CD14-positive monocyte (primary cell): ENCODE measurements at regions not wholly inside any gene's neighbourhood (a gene's known extent, or its start where the extent isn't known, plus 50 kb on each side); places are given as distances from the start of the nearest gene placed in this dataset.

Experiments
- DNase-seq, 3 donors: peaks; one replicate each; pipeline ENCODE4 v3.0.0-alpha.2; 2011 to 2022
- H2AFZ ChIP-seq: 2 replicates; pipeline ENCODE4 v1.6.0; 2012; ENCODE audit warnings: mild to moderate bottlenecking, low read depth, low read length, inconsistent platforms; ENCODE audit not compliant: insufficient read depth, poor library complexity, severe bottlenecking
- H3K27ac ChIP-seq, 2 donors: 1 replicate in 1 of 2; 2 replicates in 1 of 2; pipeline ENCODE4 v1.5.1; 2012 to 2013; ENCODE audit warnings: low read length in 2 of 2, control low read depth in 1 of 2, inconsistent platforms in 1 of 2, low read depth in 1 of 2, mild to moderate bottlenecking in 1 of 2
- H3K27me3 ChIP-seq, 2 donors: one replicate each; pipeline versions ENCODE4 v1.6.0 to v1.6.1; 2011 to 2013; ENCODE audit warnings: low read length in 2 of 2; ENCODE audit not compliant: control insufficient read depth in 2 of 2, insufficient read depth in 2 of 2
- H3K36me3 ChIP-seq, 2 donors: replicated peaks in 1 of 2; 1 replicate in 1 of 2; 2 replicates in 1 of 2; pipeline versions ENCODE4 v1.5.1 to v1.6.1; 2012 to 2013; ENCODE audit warnings: low read length in 2 of 2, control low read depth in 1 of 2, inconsistent platforms in 1 of 2, mild to moderate bottlenecking in 1 of 2; ENCODE audit not compliant: insufficient read depth in 2 of 2, control insufficient read depth in 1 of 2
- H3K4me1 ChIP-seq, 2 donors: 1 replicate in 1 of 2; 2 replicates in 1 of 2; pipeline versions ENCODE4 v1.5.1 to v1.6.1; 2012 to 2013; ENCODE audit warnings: low read length in 2 of 2, control low read depth in 1 of 2, inconsistent platforms in 1 of 2, mild to moderate bottlenecking in 1 of 2, moderate library complexity in 1 of 2; ENCODE audit not compliant: insufficient read depth in 2 of 2, control insufficient read depth in 1 of 2
- H3K4me2 ChIP-seq: replicated peaks from 2 replicates; pipeline ENCODE3; 2012; ENCODE audit warnings: low read length, moderate library complexity, mild to moderate bottlenecking; ENCODE audit not compliant: poor library complexity, severe bottlenecking; ENCODE audit errors: extremely low read depth
- H3K4me3 ChIP-seq, 3 experiments: fragments of 200-600 bp in 1 of 3; sonication (generic) in 1 of 3; replicated peaks in 1 of 3; 1 replicate in 2 of 3; 2 replicates in 1 of 3; pipeline ENCODE4 v1.5.1; 2011 to 2013; ENCODE audit warnings: low read length in 3 of 3, mild to moderate bottlenecking in 3 of 3, control low read depth in 2 of 3, low read depth in 2 of 3, inconsistent platforms in 1 of 3, moderate library complexity in 1 of 3
- H3K79me2 ChIP-seq: 2 replicates; pipeline ENCODE4 v1.6.0; 2012; ENCODE audit warnings: mild to moderate bottlenecking, control low read depth, inconsistent platforms, low read length, moderate library complexity; ENCODE audit not compliant: insufficient read depth
- H3K9ac ChIP-seq: 2 replicates; pipeline ENCODE4 v1.6.0; 2017; ENCODE audit warnings: low read length, mild to moderate bottlenecking; ENCODE audit not compliant: insufficient read depth, poor library complexity, severe bottlenecking
- H3K9me3 ChIP-seq, 2 donors: replicated peaks in 1 of 2; 1 replicate in 1 of 2; 2 replicates in 1 of 2; pipeline versions ENCODE4 v1.5.1 to v1.6.1; 2012 to 2013; ENCODE audit warnings: low read length in 2 of 2, control low read depth in 1 of 2; ENCODE audit not compliant: control insufficient read depth in 1 of 2, insufficient read depth in 1 of 2
- H4K20me1 ChIP-seq: 2 replicates; pipeline ENCODE4 v1.6.0; 2012; ENCODE audit warnings: mild to moderate bottlenecking, low read length, control low read depth, moderate library complexity; ENCODE audit not compliant: insufficient read depth
- H3K27ac Mint-ChIP-seq, 7 donors: one replicate each; pipeline ENCODE4 v1.8.0; 2020; ENCODE audit warnings: mild to moderate bottlenecking in 7 of 7, mixed read lengths in 7 of 7, moderate library complexity in 6 of 7, inconsistent platforms in 2 of 7
- H3K27me3 Mint-ChIP-seq, 3 donors: one replicate each; pipeline ENCODE4 v1.8.0; 2021 to 2022; ENCODE audit warnings: low read depth in 3 of 3, mild to moderate bottlenecking in 3 of 3, mixed read lengths in 3 of 3, moderate library complexity in 3 of 3, inconsistent platforms in 1 of 3
- H3K36me3 Mint-ChIP-seq, 2 donors: one replicate each; pipeline ENCODE4 v1.8.0; 2020; ENCODE audit warnings: mixed read lengths in 2 of 2, inconsistent platforms in 1 of 2, mild to moderate bottlenecking in 1 of 2
- H3K4me1 Mint-ChIP-seq: one replicate; pipeline ENCODE4 v1.8.0; 2020; ENCODE audit warnings: mild to moderate bottlenecking, mixed read lengths
- H3K4me3 Mint-ChIP-seq, 2 donors: one replicate each; pipeline ENCODE4 v1.8.0; 2020; ENCODE audit warnings: mild to moderate bottlenecking in 2 of 2, mixed read lengths in 2 of 2, moderate library complexity in 1 of 2
- H3K9me3 Mint-ChIP-seq, 7 donors: one replicate each; pipeline ENCODE4 v1.8.0; 2020 to 2022; ENCODE audit warnings: mixed read lengths in 7 of 7, mild to moderate bottlenecking in 6 of 7, moderate library complexity in 6 of 7, inconsistent platforms in 2 of 7
- CTCF ChIP-seq: fragments of 200-600 bp; IDR thresholded peaks from one replicate; pipeline ENCODE4 v1.8.0; 2022; ENCODE audit warnings: antibody characterized with exemption, mild to moderate bottlenecking
- WGBS: methylation state at CpG from one replicate; pipeline ENCODE4 v1.1.5; 2013; ENCODE audit warnings: missing lambda C conversion rate; ENCODE audit not compliant: insufficient coverage; 5-methylcytosine and 5-hydroxymethylcytosine counted together
- intact Hi-C, 2 donors: fragments of 100-400 bp; cut with micrococcal nuclease; formaldehyde crosslinking; loops; one replicate each; pipeline versions ENCODE4 v1.15.0 to v1.15.1; 2023

- intact Hi-C loops, result no loop called here
- H2AFZ ChIP-seq, result no peak overlapping the region
- peaks cover 0 to 5% of the 10 kb centered on the region in 2 donors for H3K27me3 ChIP-seq
- Mint-ChIP-seq H3K4me1 (no peaks in the 10 kb centered on the region), H3K4me3 (no peak overlapping the region), H3K27me3 (peaks cover 11 to 18% (median 13%) of the 10 kb centered on the region in 3 donors), H3K36me3 (no peaks in the 10 kb centered on the region), H3K9me3 (peaks cover 0 to 16% (median 6%) of the 10 kb centered on the region in 7 donors), H3K27ac (no peak overlapping the region)
- no peak overlapping the region for H3K9ac ChIP-seq
- no peak for DNase-seq
- H4K20me1 ChIP-seq, result no peaks in the 10 kb centered on the region
- WGBS, result 93% methylated on average over 5 of the region's 5 CpGs
- H3K36me3 ChIP-seq, result no peaks in the 10 kb centered on the region
- no peak for TF ChIP-seq CTCF
- peaks cover 0 to 11% of the 10 kb centered on the region in 2 donors for H3K9me3 ChIP-seq
- H3K4me2 ChIP-seq, result no peak overlapping the region
- no peaks in the 10 kb centered on the region for H3K79me2 ChIP-seq
- H3K4me1 ChIP-seq, result no peaks in the 10 kb centered on the region
- no peak overlapping the region for H3K27ac ChIP-seq
- H3K4me3 ChIP-seq, result no peak overlapping the region
Measured at GRCh38 chr9:96089452-96090085, 212.4 kb downstream of the HSD17B3 start.

GRCh38 chr9:96088510-96088909 lies 213.0 kb downstream of the ERCC6L2 start:
- TF ChIP-seq CTCF, result no peak
- Mint-ChIP-seq H3K4me3 (no peak overlapping the region), H3K4me1 (no peaks in the 10 kb centered on the region), H3K27ac (no peak overlapping the region), H3K27me3 (peaks cover 11 to 18% (median 13%) of the 10 kb centered on the region in 3 donors), H3K36me3 (no peaks in the 10 kb centered on the region), H3K9me3 (peaks cover 0 to 14% (median 4%) of the 10 kb centered on the region in 7 donors)
- WGBS, result 100% methylated on average over 1 of the region's 4 CpGs
- H3K9ac ChIP-seq, result no peak overlapping the region
- no peaks in the 10 kb centered on the region for H4K20me1 ChIP-seq
- no peaks in the 10 kb centered on the region for H3K4me1 ChIP-seq
- H3K79me2 ChIP-seq, result no peaks in the 10 kb centered on the region
- H3K36me3 ChIP-seq, result no peaks in the 10 kb centered on the region
- H3K27me3 ChIP-seq, result peaks cover 0 to 5% of the 10 kb centered on the region in 2 donors
- H3K9me3 ChIP-seq, result peaks cover 0 to 7% of the 10 kb centered on the region in 2 donors
- intact Hi-C loops, result no loop called here
- no peak overlapping the region for H3K27ac ChIP-seq
- no peak overlapping the region for H3K4me3 ChIP-seq
- no peak overlapping the region for H2AFZ ChIP-seq
- no peak overlapping the region for H3K4me2 ChIP-seq
- no peak for DNase-seq
